Thoracic aorta (tissue), 2 donors: ENCODE measurements at regions not wholly inside any gene's neighbourhood (a gene's known extent, or its start where the extent isn't known, plus 50 kb on each side); places are given as distances from the start of the nearest gene placed in this dataset.
"Not testable (repeated sequence)": the region's sequence is repeated elsewhere in the genome, so short reads cannot be mapped to it uniquely, and the experiment has no call there.

Experiments used
- ATAC-seq: fragments of 150-250 bp; one replicate; pipeline ENCODE4 v1.8.0; 2017; ENCODE audit warnings: low read depth; ENCODE audit not compliant: insufficient number of reproducible peaks, low FRiP score
- DNase-seq: peaks from one replicate; pipeline ENCODE4 v3.0.0-alpha.2; 2020; ENCODE audit warnings: low spot score
- H3K27ac ChIP-seq, 2 donors: fragments of 200-600 bp; sonication (generic); 1 replicate in 1 of 2; 2 replicates in 1 of 2; pipeline ENCODE4 v1.5.1; 2016; ENCODE audit warnings: mild to moderate bottlenecking in 2 of 2, moderate library complexity in 2 of 2
- H3K27me3 ChIP-seq: fragments of 200-600 bp; sonication (generic); replicated peaks from 2 replicates; pipeline ENCODE4 v1.6.0; 2016; ENCODE audit warnings: mild to moderate bottlenecking; ENCODE audit not compliant: insufficient read depth
- H3K36me3 ChIP-seq: fragments of 200-600 bp; sonication (generic); one replicate; pipeline ENCODE4 v1.5.1; 2016
- H3K4me1 ChIP-seq, 2 donors: fragments of 200-600 bp; sonication (generic); 1 replicate in 1 of 2; 2 replicates in 1 of 2; pipeline versions ENCODE4 v1.5.1 to v1.6.0; 2016; ENCODE audit warnings: low read depth in 2 of 2, mild to moderate bottlenecking in 1 of 2; ENCODE audit not compliant: control insufficient read depth in 1 of 2
- H3K4me3 ChIP-seq: fragments of 200-600 bp; sonication (generic); 2 replicates; pipeline ENCODE4 v1.5.1; 2016; ENCODE audit warnings: mild to moderate bottlenecking
- H3K9me3 ChIP-seq: fragments of 200-600 bp; sonication (generic); 2 replicates; pipeline ENCODE4 v1.5.1; 2016
- TF ChIP-seq, protein P1 (sequence below): fragments of 200-600 bp; sonication (generic); IDR thresholded peaks from one replicate; pipeline ENCODE4 v1.5.1; 2019; ENCODE audit warnings: antibody characterized with exemption

DNA sequence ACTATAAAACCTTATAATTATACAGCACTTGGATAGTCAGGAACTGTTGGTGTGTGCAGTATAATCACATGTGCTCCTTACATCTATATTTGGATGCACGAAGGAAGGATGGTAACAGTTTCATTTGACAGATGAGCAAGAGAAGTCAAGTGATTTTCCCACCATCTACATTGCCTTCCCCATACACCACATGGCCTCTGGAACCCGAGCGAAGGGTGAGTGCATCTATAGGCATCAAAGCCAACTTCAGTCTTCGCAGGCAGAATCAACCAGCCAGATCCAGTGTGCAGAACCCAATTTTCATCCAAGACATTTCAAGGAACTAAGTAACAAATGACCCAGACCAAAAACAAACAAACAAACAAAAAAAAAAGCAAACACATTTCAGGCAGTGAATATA, 85.1 kb upstream of the BLID start:
- ATAC-seq (no peak), DNase-seq (no peak)
- H3K9me3 ChIP-seq: no peaks in the 10 kb centered on the region
- H3K4me3 ChIP-seq: peak overlapping the region; percentile 75
- H3K4me1 ChIP-seq: peaks cover 27 to 80% of the 10 kb centered on the region in 2 donors
- H3K27ac ChIP-seq: peak overlapping the region; percentile 77 to 82
- H3K36me3 ChIP-seq: no peaks in the 10 kb centered on the region
- TF ChIP-seq, protein P1, sequence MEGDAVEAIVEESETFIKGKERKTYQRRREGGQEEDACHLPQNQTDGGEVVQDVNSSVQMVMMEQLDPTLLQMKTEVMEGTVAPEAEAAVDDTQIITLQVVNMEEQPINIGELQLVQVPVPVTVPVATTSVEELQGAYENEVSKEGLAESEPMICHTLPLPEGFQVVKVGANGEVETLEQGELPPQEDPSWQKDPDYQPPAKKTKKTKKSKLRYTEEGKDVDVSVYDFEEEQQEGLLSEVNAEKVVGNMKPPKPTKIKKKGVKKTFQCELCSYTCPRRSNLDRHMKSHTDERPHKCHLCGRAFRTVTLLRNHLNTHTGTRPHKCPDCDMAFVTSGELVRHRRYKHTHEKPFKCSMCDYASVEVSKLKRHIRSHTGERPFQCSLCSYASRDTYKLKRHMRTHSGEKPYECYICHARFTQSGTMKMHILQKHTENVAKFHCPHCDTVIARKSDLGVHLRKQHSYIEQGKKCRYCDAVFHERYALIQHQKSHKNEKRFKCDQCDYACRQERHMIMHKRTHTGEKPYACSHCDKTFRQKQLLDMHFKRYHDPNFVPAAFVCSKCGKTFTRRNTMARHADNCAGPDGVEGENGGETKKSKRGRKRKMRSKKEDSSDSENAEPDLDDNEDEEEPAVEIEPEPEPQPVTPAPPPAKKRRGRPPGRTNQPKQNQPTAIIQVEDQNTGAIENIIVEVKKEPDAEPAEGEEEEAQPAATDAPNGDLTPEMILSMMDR: no peak
- no peaks in the 10 kb centered on the region for H3K27me3 ChIP-seq

DNA sequence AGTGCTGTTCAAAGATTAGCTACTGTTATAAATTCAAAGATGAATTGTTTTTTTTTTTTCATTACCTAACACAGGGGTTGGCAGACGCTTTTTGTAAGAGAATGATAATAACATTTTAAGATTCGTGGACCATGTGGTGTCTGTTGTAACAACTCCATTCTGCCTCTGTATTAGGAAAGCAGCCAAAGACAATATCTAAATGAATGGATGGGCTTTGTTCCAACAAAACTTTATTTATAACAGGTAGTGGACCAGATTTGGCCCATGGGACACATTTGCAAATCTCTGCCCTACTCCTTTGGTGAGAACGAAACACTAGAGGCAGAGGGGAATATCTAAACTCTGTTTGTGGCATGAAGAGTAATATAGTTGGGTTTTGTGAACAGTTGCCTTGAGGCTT, 83.6 kb upstream of the BLID start:
- no peak for DNase-seq
- TF ChIP-seq, protein P1: no peak
- H3K36me3 ChIP-seq: no peaks in the 10 kb centered on the region
- ATAC-seq: no peak
- H3K4me3 ChIP-seq: no peak overlapping the region
- no peaks in the 10 kb centered on the region for H3K27me3 ChIP-seq
- no peaks in the 10 kb centered on the region for H3K9me3 ChIP-seq
- H3K4me1 ChIP-seq: peaks cover 24 to 78% of the 10 kb centered on the region in 2 donors
- peak overlapping the region; percentile 55 to 95 for H3K27ac ChIP-seq

- H3K4me1 ChIP-seq: peaks cover 27 to 78% of the 10 kb centered on the region in 2 donors
These were observed 82.4 kb upstream of the BLID start for GRCh38 chr11:122198291-122198983.

DNA sequence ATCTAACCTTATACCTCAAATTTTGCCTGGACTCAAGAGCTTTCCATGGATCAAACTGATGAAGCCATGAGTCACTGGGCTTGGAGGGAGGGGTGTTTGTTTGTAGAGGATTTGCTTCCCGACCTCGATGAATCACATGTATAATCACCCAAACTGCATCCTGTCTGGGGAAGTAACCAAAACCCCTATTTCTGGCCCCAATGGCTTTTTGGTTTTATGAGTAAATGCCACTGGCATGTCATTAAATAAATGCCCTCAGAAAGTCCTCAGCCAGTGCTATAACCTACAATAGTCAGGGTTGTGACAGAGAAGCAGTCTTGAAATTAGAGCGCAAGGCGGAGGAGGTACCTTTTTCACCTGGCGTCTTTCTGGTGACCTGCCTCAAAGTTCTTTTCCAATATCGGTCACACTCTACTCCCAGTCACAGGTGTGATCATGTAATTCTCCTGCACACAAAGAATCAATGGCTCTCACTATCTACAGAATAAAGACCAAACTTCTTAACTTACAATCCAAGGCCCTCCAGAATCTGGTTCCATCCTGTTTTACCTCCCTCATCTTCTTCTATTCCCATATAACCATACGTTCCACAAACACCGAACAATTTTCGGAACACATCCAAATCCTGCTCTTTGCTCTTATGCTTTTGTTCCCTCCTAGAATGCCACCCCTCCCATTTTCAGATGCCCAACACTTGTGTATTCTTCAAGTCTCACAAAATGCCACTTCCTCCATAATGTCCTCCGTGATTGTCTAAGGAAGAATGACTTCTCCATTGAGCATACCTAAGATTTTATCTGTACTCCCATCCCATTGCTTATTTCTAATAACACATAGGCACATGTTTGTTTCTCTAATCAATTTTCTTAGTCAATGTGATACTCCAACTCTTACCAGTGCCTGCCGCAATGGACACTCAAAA, 81.3 kb upstream of the BLID start:
- DNase-seq (peak; percentile 86), ATAC-seq (peak; percentile 97)
- H3K27ac ChIP-seq: peak overlapping the region; percentile 87 to 95
- TF ChIP-seq, protein P1: no peak
- no peaks in the 10 kb centered on the region for H3K9me3 ChIP-seq
- no peaks in the 10 kb centered on the region for H3K36me3 ChIP-seq
- peaks cover 34 to 82% of the 10 kb centered on the region in 2 donors for H3K4me1 ChIP-seq
- no peak overlapping the region for H3K4me3 ChIP-seq
- no peaks in the 10 kb centered on the region for H3K27me3 ChIP-seq

More at GRCh38 chr11:122198291-122198983, 82.4 kb upstream of the BLID start:
- Histone ChIP-seq H3K36me3 (no peaks in the 10 kb centered on the region), H3K27ac (peak overlapping the region; percentile 85 to 95), H3K9me3 (no peaks in the 10 kb centered on the region), H3K4me3 (peak overlapping the region; percentile 21), H3K27me3 (no peaks in the 10 kb centered on the region)
- ATAC-seq (no peak), DNase-seq (no peak)
- TF ChIP-seq, protein P1: no peak

DNA sequence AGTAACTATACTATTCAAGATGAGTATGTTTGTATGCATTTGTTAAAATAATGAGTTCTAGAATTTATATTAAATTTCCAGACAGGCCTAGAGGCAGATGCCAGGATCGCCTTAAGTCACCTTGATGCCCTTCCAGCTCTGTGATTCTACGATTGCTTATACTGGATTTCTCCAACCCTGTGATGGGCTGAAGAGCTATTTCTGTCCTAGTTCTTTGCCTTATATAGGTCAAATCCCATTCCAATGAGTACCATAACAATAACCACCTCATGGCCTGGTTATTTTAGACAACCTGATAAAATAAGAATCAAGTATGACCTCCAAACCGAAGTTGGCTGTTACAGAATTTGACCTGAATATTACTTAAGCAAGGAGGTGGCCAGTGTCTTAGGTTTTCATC, 79.8 kb upstream of the BLID start:
- H3K9me3 ChIP-seq: no peaks in the 10 kb centered on the region
- H3K36me3 ChIP-seq: no peaks in the 10 kb centered on the region
- no peaks in the 10 kb centered on the region for H3K27me3 ChIP-seq
- peaks cover 34 to 88% of the 10 kb centered on the region in 2 donors for H3K4me1 ChIP-seq
- TF ChIP-seq, protein P1: no peak
- ATAC-seq (no peak), DNase-seq (no peak)
- H3K4me3 ChIP-seq: no peak overlapping the region
- H3K27ac ChIP-seq: peak overlapping the region; percentile 87 to 95

DNA sequence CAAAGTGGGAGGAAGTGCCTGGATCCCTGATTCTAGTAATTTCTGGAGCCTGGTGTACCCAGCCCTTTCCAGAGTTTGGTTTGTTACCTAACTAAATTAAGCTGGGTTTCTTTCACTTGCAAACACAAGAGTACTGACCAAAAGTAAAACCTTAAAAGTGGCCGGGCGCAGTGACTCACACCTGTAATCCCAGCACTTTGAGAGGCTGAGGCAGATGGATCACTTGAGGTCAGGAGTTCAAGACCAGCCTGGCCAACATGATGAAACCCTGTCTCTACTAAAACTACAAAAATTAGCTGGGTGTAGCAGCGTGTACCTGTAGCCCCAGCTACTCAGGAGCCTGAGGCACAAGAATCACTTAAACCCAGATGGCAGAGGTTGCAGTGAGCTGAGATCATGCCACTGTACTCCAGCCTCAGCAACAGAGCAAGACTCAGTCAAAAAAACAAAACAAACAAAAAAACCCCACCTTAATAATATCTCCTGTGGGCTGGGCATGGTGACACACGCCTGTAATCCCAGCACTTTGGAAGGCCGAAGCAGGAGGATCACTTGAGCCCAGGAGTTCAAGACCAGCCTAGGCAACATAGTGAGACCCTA, 78.0 kb upstream of the BLID start:
- not testable (repeated sequence) for DNase-seq, H3K9me3 ChIP-seq, ATAC-seq, H3K27me3 ChIP-seq, H3K36me3 ChIP-seq, H3K4me3 ChIP-seq
- Histone ChIP-seq H3K4me1 (peaks cover 33 to 86% of the 10 kb centered on the region in 2 donors), H3K27ac (peak overlapping the region; percentile 87 to 95)
